A549 (cell line): ENCODE measurements at regions not wholly inside any gene's neighbourhood (a gene's known extent, or its start where the extent isn't known, plus 50 kb on each side); places are given as distances from the start of the nearest gene placed in this dataset.

Experiments
- BHLHE40 ChIP-seq: IDR thresholded peaks from 2 replicates; pipeline ENCODE4 v1.6.1; 2012; ENCODE audit warnings: low read depth, low read length, inconsistent platforms
- CBX8 ChIP-seq: fragments of 200-600 bp; sonication (generic); IDR thresholded peaks from 2 replicates; pipeline ENCODE4 v1.6.1; 2016
- CEBPB ChIP-seq, 2 experiments: fragments of >200 bp in 1 of 2; sonication (Bioruptor Twin) in 1 of 2; formaldehyde crosslinking in 1 of 2; IDR thresholded peaks; 2 replicates each; pipeline ENCODE4 v1.6.1; 2012 to 2016
- CTCF ChIP-seq: fragments of >200 bp; sonication (Bioruptor Twin); formaldehyde crosslinking; IDR thresholded peaks from 3 replicates; pipeline ENCODE4 v1.5.1; 2016
- ELK1 ChIP-seq: fragments of 150-350 bp; IDR thresholded peaks from 2 replicates; pipeline ENCODE4 v1.6.1; 2014; ENCODE audit warnings: low read depth, mild to moderate bottlenecking, low read length
- FOXS1 ChIP-seq: fragments of 250-450 bp; sonication (Bioruptor Pico); IDR thresholded peaks from 2 replicates; pipeline ENCODE4 v1.5.0; 2020; ENCODE audit warnings: mild to moderate bottlenecking, moderate library complexity
- HEYL ChIP-seq: fragments of 250-450 bp; sonication (Bioruptor Pico); IDR thresholded peaks from 2 replicates; pipeline ENCODE4 v1.8.0; 2021; ENCODE audit warnings: mild to moderate bottlenecking, moderate library complexity
- MAX ChIP-seq: IDR thresholded peaks from 2 replicates; pipeline ENCODE4 v1.6.1; 2012
- MAZ ChIP-seq: fragments of 150-350 bp; IDR thresholded peaks from 2 replicates; pipeline ENCODE4 v1.6.1; 2014; ENCODE audit warnings: antibody characterized with exemption, low read depth, low read length, borderline replicate concordance
- MYC ChIP-seq: IDR thresholded peaks from 2 replicates; pipeline ENCODE4 v1.6.1; 2012; ENCODE audit warnings: mild to moderate bottlenecking, inconsistent platforms, low read length, improper control_type of control experiment, borderline replicate concordance
- POLR2A ChIP-seq: IDR thresholded peaks from 2 replicates; pipeline ENCODE4 v1.6.1; 2012; ENCODE audit warnings: mild to moderate bottlenecking, low read length
- RARB ChIP-seq: fragments of 250-450 bp; sonication (Bioruptor Pico); IDR thresholded peaks from 2 replicates; pipeline ENCODE4 v1.8.0; 2021; ENCODE audit warnings: mild to moderate bottlenecking, moderate library complexity
- RNF2 ChIP-seq: fragments of 200-600 bp; sonication (generic); IDR thresholded peaks from 2 replicates; pipeline ENCODE4 v1.6.1; 2016; ENCODE audit warnings: low read depth, mild to moderate bottlenecking, antibody characterized with exemption, moderate library complexity, borderline replicate concordance

- TF ChIP-seq CTCF (no peak), MAZ (no peak), POLR2A (no peak), RNF2 (no peak), RARB (CRISPR knock-in tag) (no peak), HEYL (CRISPR knock-in tag) (no peak), FOXS1 (CRISPR knock-in tag) (no peak), CEBPB (IDR thresholded peaks at IDR 0.05) (no peak), BHLHE40 (no peak), CBX8 (no peak), MYC (no peak), MAX (no peak), ELK1 (no peak)
Measured at GRCh38 chr2:125092276-125093009, 1067.4 kb downstream of the CNTNAP5 start.
